GM04504 (cell line): ENCODE measurements at regions not wholly inside any gene's neighbourhood (a gene's known extent, or its start where the extent isn't known, plus 50 kb on each side); places are given as distances from the start of the nearest gene placed in this dataset.

Experiments
- DNase-seq: peaks from one replicate; pipeline ENCODE4 v3.0.0-alpha.2; 2012; ENCODE audit warnings: low read depth

DNA sequence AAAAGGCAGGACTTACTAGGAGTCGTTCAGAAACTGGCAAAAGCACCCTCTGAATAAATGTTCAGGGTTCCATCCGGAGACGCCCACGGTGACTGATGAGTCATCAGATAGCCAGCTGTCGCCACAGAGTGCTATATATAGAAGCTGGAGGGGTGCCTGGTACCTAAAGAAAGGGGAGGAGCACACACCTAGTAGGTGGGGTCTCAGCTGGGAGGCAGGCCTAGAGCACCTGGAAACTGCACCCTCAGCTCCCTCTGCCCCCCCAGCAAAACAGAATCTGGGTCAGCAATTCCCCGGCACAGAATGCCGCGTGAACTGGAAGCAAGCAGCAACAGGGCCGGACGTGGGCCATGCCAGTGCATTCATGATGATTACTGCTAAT, 242.0 kb downstream of the BCOR start:
- no peak for DNase-seq

DNA sequence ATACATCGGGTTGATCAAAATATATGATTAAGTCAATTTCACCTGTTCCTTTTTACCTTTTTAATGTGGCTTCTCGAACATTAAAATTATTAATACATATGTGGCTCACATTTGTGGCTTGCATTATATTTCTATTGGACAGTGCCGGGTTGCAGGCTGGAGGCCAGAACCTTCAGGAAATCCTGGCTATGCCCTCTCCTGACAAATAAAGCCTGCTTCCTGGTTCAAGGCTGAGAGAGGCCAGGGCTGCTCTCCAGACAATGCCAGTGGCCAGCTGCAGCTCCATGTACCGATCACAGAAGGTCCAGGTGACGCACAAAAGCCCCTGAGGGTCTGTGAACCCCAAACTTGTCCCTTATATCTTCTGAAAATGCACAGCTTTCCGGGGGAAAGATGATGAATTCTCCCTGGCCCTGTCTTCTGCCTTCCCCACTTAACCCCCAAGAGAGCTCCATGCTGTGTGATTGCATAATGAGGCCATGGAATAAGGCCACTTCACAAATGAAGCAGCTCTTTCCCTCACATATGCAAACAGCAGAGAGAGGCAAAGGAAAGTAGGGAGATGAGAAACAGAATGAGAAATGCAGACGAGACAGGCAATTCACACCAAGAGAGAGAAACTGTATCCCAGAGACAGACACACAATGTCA, 241.2 kb downstream of the BCOR start:
- no peak for DNase-seq

DNA sequence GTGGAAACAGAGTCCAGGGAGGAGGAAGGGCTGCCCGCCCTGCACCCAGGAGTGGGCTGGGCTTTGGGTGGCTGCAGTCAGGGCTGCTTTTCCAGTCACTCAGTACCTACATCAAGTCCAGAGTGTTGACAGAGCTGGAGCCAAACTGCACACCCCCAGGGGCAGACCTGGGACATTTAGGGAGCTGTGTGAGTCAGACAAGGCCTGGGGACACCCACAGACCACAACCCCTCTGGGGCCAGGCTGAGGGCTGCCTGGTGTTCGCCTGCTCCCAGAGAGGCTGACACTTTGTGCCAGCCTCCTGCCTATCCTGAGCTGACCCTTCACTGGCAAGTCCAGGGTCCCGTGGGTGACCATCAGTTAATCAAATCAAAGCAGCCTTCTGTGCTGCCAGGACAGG, 240.0 kb downstream of the BCOR start:
- no peak for DNase-seq

DNA sequence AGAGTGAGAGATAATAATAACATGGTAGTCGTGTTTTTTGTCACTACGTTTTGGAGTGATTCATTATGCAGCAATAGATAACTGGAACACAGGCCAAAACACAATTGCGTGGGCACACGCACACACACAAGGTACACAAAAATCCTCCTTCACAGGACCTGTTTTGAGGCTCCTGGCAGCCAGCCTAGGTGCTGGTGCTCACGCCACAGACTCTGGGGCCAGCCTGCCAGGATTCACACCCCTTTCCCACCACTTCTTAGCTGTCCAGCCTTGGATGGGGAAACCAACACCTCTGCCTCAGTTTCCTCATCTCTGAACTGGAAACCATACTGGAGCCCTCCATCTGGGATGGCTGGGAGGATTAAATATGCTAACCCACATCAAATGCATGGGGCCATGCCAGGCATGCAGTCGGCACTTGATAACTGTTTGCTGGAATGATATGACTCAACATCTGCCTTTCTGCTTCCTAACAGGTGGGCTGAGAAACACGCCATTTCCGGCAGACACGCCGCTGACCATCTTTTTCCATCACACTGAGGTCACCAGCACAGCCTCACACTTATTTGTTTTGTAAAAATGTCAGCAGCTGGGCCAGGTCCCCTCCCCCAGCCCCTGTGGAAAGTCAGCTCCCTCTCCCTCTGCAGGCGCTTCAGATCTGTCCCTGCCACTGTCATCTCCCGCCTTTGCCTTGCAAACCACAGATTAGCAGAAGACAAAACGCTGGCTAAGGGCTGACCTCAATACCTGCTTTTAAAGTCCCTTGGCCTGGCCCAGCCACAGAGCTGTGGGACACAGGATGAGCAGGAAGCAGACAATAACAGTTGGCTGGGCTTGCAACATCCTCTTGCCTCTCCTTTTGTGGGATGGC, 237.5 kb downstream of the BCOR start:
- no peak for DNase-seq

DNA sequence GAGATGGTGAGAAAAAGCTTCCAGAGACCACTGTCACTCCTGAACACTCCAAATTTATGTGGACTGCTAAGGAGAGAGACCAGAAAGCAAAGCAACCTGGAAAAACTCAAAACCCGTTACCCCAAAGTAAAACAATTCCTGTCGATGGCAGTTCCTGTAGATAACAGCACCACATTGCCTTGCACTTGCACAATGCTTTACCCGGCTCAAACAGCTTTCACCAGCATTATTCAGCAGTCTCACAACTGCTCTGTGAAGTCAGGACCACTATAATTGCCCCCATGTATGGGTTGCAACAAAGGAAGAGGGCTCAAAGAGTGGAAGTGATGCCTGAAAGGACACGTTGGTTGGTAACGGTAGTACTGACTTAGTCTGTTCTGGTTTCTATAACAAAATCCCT, 234.8 kb downstream of the BCOR start:
- no peak for DNase-seq

DNA sequence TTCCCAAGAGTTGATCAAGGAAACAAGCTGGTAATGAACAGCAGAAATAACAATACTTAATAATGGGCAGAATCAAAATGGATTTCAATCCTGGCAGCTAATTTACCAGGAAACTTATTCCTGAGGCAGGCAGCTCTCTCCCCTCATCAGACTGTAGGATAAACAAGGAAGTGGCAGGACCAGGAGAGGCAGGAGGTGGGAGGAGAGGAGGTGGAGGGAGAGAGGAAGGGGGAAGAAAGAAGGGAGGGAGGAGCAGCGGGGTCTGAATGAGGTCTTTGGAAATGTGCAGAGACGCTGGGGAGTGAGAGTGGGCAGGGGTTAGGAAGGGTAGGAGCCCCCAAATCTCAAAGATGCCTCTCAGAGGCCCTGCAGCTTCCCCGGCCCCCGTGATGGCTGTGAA, 231.5 kb downstream of the BCOR start:
- DNase-seq: no peak

DNA sequence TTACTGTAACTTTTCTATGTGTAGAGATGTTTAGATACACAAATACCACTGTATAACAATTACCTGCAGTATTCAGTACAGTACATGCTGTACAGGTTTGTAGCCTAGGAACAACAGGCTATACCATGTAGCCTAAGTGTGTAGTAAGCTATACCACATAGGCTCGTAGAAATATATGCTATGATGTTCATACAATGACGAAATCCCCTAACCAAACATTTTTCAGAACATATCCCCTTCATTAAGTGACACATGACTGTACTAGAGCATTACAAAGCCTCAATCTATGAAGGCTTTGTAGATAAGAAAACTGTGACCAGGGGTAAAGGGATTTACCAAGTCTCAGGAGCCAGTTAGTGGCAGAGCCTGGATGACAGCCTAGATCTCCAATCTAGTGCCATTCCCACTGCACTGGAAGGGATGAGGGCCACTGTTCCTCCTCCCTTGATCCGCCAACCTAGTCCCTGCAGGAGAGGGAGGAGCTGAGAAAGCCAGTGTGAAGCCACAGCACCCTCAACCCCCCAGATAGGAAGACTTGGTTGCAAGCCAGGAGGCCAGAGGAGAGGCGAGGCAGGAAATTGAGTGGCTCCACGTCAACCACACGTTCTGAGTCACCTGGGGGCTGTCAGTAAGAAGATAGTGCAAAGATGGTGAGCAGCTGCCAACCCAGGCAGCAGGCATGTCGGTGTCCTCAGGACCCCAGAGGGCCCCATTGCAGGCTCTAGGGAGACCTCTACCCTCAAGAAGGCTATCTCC, 227.7 kb downstream of the BCOR start:
- DNase-seq: no peak

DNA sequence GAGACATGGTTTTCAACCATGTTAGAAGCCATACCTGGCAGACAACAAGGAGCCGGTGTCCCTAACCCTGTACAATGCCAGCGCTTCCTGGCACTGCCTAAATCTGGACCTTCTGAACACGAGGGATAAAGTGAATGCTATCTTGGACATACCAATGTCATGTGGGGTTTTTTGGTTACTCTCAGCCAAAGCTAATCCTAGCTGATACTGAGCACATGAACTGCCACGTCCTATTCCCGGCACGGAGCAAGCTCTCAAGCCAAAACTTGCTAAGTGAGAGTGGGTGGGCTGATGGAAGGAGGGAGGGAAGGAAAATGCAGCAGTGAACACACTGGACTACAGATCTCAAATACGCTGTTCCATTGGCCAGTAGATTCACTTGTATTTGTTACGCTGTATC, 226.1 kb downstream of the BCOR start:
- no peak for DNase-seq

DNA sequence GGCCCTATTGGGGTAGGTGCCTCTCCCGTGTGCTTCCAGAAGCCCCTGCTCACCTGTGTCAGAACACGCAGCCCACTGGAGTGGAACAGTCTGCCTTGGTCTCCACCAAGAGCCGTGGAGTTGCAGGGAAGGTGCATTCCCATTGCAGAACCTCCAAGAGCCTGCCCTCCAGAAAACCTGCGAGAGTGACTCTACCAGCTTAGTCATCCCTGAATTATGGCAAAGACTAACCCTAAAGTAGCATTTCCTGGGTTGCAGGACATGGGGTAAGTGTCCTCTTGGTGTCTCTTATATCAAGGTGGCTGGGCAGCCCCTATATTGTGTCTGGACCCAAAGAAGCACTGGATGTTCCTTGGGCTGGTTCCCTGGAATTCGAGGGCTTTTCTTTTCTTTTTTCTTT, 224.6 kb downstream of the BCOR start:
- no peak for DNase-seq

DNA sequence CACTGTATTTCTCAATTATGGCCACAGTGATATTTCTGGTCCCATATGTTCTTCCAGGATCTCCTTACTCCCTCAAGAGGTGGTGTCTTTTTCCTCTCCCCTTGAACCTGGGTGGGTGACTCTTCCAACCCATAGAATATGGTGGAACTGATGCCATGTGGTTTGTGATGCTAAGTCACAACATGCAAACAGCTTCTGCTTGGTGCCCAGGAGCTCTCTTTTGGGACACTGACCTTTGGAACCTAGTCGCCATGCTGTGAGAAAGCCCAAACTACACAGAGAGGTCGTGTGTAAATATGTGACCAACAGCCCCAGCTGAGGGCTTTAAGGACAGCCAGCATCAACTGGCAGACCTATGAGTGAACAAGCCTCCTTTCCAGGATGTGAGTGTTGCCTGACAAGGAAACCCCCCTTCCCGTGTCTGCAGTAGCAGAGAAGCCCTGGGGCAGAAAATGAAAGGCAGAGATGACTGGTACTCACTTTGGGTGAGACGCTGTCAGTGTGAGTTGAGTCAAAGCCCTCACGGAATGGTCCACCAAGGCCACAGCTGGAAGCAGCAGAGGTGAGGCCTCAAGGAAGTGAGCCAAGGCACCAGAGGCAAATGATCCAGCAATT, 223.4 kb downstream of the BCOR start:
- DNase-seq: no peak

DNA sequence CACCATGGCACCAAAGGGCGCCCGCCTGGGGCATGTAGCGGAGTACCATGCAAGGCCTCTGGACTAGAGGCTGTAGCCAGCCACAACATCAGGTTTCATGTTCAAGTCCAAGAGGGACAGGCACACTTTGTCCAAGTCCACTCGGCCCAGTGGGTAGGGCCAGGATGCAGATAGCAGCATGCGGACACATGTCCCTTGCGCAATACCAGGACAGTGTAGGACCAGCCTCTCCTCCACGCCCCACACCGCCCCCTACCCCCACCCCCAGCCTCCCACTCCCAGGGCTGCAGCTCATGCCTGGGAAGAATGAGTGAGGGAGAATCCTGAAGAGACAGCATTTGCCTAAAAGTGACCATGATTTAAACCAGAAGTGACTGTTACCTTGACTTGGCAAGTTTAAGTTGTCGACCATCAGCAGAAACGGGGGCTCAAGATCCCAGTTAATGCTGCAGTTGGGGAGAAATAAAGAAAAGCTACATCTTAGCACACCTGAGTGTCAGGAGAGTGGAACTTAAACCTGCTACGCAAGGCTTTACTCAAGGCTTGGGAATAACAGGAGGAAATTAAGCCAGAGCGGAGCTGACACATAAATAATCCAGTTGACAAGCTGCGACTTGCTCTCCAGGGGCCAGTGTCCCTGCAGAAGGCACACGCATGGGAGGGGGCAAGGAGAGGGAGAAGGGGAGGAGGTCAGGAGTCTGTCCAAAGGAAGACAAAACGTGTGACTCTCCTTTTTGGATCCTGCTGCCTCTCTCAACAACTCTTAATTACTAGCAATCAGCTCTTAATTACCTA, 221.7 kb downstream of the BCOR start:
- DNase-seq: no peak

DNA sequence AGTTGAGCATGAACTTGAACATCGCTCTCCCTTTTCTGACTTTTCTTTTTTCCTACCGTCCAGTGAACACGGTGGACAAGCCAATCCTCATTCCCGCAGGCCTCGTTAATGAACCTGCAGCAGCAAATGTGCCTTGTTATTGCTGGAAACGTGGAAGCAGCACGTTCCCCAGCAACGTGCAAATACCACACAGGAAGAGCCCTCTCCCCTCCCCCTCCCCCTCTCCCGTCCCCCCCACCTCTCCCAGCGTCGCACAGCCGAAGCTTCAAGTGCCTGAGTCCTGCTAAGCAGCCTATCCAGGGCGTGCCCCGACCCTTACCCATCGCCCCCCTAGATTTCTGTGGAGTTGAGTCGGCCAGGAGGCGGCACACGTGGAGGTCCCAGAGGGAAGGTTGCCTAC, 219.9 kb downstream of the BCOR start:
- DNase-seq: no peak

DNA sequence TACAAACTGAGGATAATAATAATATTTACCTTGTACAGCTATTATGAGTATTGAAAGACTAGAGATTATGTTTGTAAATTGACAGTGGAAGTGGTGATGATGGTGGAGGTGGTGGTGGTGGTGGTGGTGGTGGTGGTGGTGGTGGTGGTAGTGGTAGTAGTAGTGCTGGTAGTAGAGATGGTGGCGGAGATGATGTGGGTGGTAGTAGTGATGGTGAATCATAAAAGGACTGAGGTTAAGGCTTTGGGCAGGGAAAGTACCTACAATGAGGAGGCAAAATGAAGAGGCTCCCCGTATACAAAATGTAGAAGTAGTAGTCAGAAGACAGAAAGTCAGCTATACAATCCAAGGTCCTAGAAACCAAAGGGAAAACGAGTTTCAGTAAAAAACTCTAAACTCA, 214.1 kb downstream of the BCOR start:
- DNase-seq: no peak

DNA sequence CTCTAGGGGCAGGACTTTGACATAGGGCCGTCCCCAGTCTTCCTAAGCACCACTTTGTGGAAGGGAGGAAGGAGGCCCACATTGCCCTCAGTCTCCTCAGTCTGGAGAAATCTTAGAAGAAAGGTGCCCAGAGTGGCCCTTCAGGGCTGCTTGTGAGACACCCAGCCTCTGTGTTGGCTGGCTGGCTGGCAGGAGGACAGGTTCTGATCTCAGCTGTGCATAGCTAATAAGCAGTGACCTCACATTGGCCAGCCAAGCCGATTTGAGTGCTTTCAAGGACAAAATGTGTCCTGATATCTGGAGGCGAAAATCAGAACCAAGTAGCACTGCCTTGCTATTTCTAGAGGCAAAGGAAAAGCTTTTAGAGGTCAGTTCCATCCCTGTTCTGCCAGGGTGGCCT, 211.5 kb downstream of the BCOR start:
- DNase-seq: no peak

DNA sequence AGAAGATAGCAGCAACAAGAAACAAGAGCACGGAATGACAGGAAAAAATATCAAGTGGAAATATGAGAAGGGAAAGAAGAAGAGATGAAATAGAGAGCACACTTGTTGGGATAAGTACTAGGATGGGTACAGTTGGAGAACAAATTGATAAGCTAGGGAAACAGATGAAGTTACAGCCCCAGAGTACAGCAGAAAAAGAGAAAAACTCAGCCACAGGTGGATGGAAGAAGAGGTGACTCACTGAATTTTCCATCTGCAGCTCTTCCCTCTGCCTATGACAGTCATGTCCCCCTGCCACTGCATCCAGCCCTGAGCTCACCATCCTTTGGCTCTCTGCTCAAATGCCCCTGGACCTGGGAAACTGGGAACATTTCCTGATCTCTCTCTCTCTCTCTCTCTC, 209.0 kb downstream of the BCOR start:
- no peak for DNase-seq

DNA sequence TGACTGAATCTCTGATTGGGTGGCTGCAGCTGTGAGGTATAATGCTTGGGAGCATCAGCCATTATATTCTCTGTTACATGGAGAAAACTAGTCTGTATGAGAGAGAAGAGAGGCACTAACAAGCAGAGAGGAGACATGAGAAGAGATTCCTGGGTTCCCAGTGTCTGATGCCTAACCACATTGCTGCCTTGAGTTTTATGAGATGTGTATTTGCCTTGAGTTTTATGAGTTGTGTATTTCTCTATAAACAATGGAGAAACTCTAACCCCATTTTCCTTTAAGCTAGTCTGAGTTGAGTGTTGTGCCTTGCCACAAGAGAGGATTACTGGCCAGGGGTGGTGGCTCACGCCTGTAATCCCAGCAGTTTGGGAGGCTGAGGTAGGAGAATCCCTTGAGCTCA, 208.1 kb downstream of the BCOR start:
- DNase-seq: no peak

DNA sequence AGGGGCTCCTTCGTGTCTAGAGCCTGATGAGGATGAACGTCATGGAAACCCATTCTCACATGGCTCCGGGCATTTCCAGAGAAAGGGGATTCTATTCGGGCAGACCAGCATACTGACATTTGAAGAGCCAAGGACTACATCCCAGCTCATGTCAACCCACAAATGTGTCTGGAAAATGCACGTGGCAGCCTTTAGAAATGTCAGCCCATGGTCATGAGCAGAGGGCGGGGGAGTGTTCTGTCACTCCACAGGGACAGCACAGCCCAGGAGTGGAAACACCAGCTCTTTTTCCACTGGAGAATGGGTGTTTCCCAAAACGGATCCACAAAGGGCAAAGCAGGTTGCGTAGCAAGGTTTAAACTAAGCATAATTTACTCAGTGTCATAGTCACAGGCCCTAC, 207.0 kb downstream of the BCOR start:
- no peak for DNase-seq

DNA sequence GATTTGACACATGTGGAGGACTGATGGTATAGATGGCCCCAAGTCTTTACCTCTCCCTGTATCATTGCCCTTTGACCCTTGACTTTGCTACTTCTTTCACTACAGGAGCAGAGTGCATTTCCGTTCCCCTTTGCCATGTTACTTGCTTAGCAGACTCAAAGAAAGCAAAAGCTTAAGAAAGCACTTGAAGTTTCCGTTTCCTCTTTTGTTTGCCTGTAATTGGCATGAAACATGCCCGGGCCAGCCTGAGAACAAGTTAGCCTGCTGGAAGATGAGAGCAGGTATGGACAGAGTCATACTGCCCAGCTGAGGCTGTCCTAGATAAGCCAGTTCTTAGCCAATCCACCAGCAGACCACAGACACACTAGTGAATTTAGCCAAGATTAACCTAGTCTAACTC, 206.0 kb downstream of the BCOR start:
- no peak for DNase-seq

DNA sequence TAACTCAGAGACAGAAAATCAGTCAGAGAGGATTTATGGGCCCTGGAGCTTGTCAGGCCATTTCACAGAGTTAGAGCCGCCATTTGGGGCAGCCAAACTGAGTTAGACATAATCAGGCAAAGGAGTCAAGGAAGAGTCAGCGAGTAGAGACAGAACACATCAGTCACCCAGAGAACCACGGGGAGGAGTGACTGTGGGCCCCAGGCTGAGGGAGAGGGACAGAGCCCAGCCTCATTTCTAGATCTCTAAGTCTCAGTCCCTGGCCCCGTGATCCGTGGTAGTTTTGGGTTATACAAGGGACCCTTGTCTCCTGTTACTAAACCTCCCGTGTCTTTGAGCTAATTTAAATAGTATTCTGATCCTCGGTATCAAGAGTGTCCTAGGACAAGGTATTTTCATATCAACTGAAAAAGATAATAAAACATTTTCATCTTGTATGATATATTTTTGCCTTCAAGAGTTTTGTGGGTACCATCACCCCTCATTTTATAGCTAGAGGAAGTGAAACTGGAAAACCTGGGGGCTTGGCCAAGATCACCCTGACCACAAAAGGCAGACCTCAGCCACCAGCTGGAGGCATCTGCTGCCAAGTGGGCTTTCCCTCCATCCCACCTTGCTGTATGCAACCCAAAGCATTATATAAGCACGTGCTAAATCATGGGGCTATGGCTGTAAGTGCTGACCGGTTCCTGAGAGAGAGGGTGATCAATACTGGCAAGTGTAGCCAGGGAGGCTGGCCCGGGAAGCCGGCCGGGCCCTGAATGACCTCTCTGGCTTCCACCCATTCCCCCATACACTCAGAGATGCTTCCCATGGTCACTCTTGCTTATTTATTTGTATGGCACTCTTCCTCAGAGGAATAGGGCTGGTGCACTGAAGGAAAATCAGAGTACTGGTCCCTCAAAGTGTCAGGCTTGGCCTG, 204.1 kb downstream of the BCOR start:
- no peak for DNase-seq

DNA sequence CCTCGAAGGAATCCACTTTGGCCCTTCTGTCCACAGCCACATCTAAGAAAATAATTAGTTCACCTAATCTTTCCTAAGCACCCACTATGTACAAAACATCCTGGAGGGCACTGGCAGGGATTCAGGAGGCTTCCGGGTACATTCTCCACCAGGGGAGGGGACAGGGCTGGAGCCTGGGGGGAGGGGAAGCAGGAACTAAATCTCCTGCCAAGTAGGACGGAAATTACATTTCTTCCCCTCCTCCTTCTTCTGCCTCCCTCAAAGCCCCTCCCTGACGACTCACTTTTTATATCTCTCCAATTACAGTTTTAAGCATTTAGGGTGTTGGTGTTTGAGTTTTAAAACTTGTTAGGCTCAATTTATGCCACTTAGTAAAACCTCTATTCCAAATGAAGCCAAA, 203.1 kb downstream of the BCOR start:
- no peak for DNase-seq
